HG03457 (cell line): ENCODE measurements at regions not wholly inside any gene's neighbourhood (a gene's known extent, or its start where the extent isn't known, plus 50 kb on each side); places are given as distances from the start of the nearest gene placed in this dataset.

Experiments used
- ATAC-seq: cut with Tn5 transposase; IDR thresholded peaks from one replicate; pipeline ENCODE4 v1.9.1; 2021; ENCODE audit warnings: moderate number of reproducible peaks; ENCODE audit not compliant: unreplicated experiment

- ATAC-seq, result no peak
These were observed 977.7 kb upstream of the SEL1L start for GRCh38 chr14:82511399-82511798.

GRCh38 chr14:82520765-82521164 is 987.1 kb upstream of the SEL1L start:
- no peak for ATAC-seq

GRCh38 chr14:82521191-82521590 is 987.5 kb upstream of the SEL1L start:
- no peak for ATAC-seq

- no peak for ATAC-seq
These were observed 994.4 kb upstream of the SEL1L start for GRCh38 chr14:82528016-82528415.

- no peak for ATAC-seq
These were observed 999.7 kb upstream of the SEL1L start for GRCh38 chr14:82533351-82533750.

- ATAC-seq, result no peak
These were observed 1002.9 kb upstream of the SEL1L start for GRCh38 chr14:82536566-82536965.

- no peak for ATAC-seq
These were observed 1004.2 kb upstream of the SEL1L start for GRCh38 chr14:82537831-82538230.

- ATAC-seq, result no peak
These were observed 1012.7 kb upstream of the SEL1L start for GRCh38 chr14:82546401-82546800.

- no peak for ATAC-seq
These were observed 1015.8 kb upstream of the SEL1L start for GRCh38 chr14:82549306-82549990.

GRCh38 chr14:82562881-82563280 is 1029.2 kb upstream of the SEL1L start:
- no peak for ATAC-seq

- ATAC-seq, result no peak
These were observed 1032.2 kb upstream of the SEL1L start for GRCh38 chr14:82565825-82566224.

- ATAC-seq, result no peak
These were observed 1053.6 kb upstream of the SEL1L start for GRCh38 chr14:82587226-82587625.

GRCh38 chr14:82595466-82595865 is 1061.8 kb upstream of the SEL1L start:
- ATAC-seq, result no peak

- no peak for ATAC-seq
These were observed 1069.1 kb upstream of the SEL1L start for GRCh38 chr14:82602794-82603193.

GRCh38 chr14:82604819-82605218 is 1071.2 kb upstream of the SEL1L start:
- no peak for ATAC-seq

GRCh38 chr14:82621881-82622450 is 1088.3 kb upstream of the SEL1L start:
- ATAC-seq, result no peak

- no peak for ATAC-seq
These were observed 1092.8 kb upstream of the SEL1L start for GRCh38 chr14:82626156-82627066.

- no peak for ATAC-seq
These were observed 1102.3 kb upstream of the SEL1L start for GRCh38 chr14:82635915-82636314.

- ATAC-seq, result no peak
These were observed 1102.8 kb upstream of the SEL1L start for GRCh38 chr14:82636426-82636825.

- no peak for ATAC-seq
These were observed 1107.4 kb upstream of the SEL1L start for GRCh38 chr14:82641050-82641540.

- no peak for ATAC-seq
These were observed 1108.8 kb upstream of the SEL1L start for GRCh38 chr14:82642425-82642824.
